ENCODE measurements at regions not wholly inside any gene's neighbourhood (a gene's known extent, or its start where the extent isn't known, plus 50 kb on each side); places are given as distances from the start of the nearest gene placed in this dataset.

- no peaks in the 10 kb centered on the region for H3K36me3 ChIP-seq
- H3K9me3 ChIP-seq (ENCODE audit: severe bottlenecking) = no peaks in the 10 kb centered on the region
- no peak for TF ChIP-seq CTCF (IDR thresholded peaks at IDR 0.05; ENCODE audit: low read depth, low read length)
- no peaks in the 10 kb centered on the region for H3K27me3 ChIP-seq (ENCODE audit: insufficient read depth, low read depth, severe bottlenecking)
- no peak overlapping the region for H3K27ac ChIP-seq
- DNase-seq = no peak
- H3K4me3 ChIP-seq (ENCODE audit: low read depth, low read length) = no peak overlapping the region
These were observed 373.0 kb downstream of the HDGFL1 start for GRCh38 chr6:22942403-22942802.

- H3K27me3 ChIP-seq (ENCODE audit: insufficient read depth, low read depth, severe bottlenecking) = no peaks in the 10 kb centered on the region
- no peak overlapping the region for H3K27ac ChIP-seq
- no peak overlapping the region for H3K4me3 ChIP-seq (ENCODE audit: low read depth, low read length)
- no peaks in the 10 kb centered on the region for H3K36me3 ChIP-seq
- no peak for TF ChIP-seq CTCF (IDR thresholded peaks at IDR 0.05; ENCODE audit: low read depth, low read length)
- no peaks in the 10 kb centered on the region for H3K9me3 ChIP-seq (ENCODE audit: severe bottlenecking)
- DNase-seq = no peak
These were observed 374.0 kb downstream of the HDGFL1 start for GRCh38 chr6:22943327-22943726.

GRCh38 chr6:22949967-22950366 lies 380.6 kb downstream of the HDGFL1 start:
- no peak for DNase-seq
- no peak overlapping the region for H3K27ac ChIP-seq
- no peak for TF ChIP-seq CTCF (IDR thresholded peaks at IDR 0.05; ENCODE audit: low read depth, low read length)
- H3K4me3 ChIP-seq (ENCODE audit: low read depth, low read length) = no peak overlapping the region
- H3K36me3 ChIP-seq = no peaks in the 10 kb centered on the region
- H3K27me3 ChIP-seq (ENCODE audit: insufficient read depth, low read depth, severe bottlenecking) = no peaks in the 10 kb centered on the region
- no peaks in the 10 kb centered on the region for H3K9me3 ChIP-seq (ENCODE audit: severe bottlenecking)

- H3K27ac ChIP-seq = no peak overlapping the region
- H3K36me3 ChIP-seq = no peaks in the 10 kb centered on the region
- no peaks in the 10 kb centered on the region for H3K27me3 ChIP-seq (ENCODE audit: insufficient read depth, low read depth, severe bottlenecking)
- TF ChIP-seq CTCF (IDR thresholded peaks at IDR 0.05; ENCODE audit: low read depth, low read length) = no peak
- no peak for DNase-seq
- H3K4me3 ChIP-seq (ENCODE audit: low read depth, low read length) = no peak overlapping the region
- H3K9me3 ChIP-seq (ENCODE audit: severe bottlenecking) = no peaks in the 10 kb centered on the region
These were observed 382.7 kb downstream of the HDGFL1 start for GRCh38 chr6:22952097-22952496.

GRCh38 chr6:22954749-22955385 lies 385.5 kb downstream of the HDGFL1 start:
- no peak overlapping the region for H3K27ac ChIP-seq
- DNase-seq = no peak
- no peak overlapping the region for H3K4me3 ChIP-seq (ENCODE audit: low read depth, low read length)
- H3K27me3 ChIP-seq (ENCODE audit: insufficient read depth, low read depth, severe bottlenecking) = no peaks in the 10 kb centered on the region
- no peaks in the 10 kb centered on the region for H3K36me3 ChIP-seq
- no peaks in the 10 kb centered on the region for H3K9me3 ChIP-seq (ENCODE audit: severe bottlenecking)
- no peak for TF ChIP-seq CTCF (IDR thresholded peaks at IDR 0.05; ENCODE audit: low read depth, low read length)

- no peak overlapping the region for H3K27ac ChIP-seq
- TF ChIP-seq CTCF (IDR thresholded peaks at IDR 0.05; ENCODE audit: low read depth, low read length) = no peak
- no peaks in the 10 kb centered on the region for H3K27me3 ChIP-seq (ENCODE audit: insufficient read depth, low read depth, severe bottlenecking)
- no peaks in the 10 kb centered on the region for H3K9me3 ChIP-seq (ENCODE audit: severe bottlenecking)
- H3K4me3 ChIP-seq (ENCODE audit: low read depth, low read length) = no peak overlapping the region
- no peak for DNase-seq
- no peaks in the 10 kb centered on the region for H3K36me3 ChIP-seq
These were observed 386.8 kb downstream of the HDGFL1 start for GRCh38 chr6:22956029-22956681.
